CD4-positive, alpha-beta T cell treated with Interleukin-1 beta for 1 hour (primary cell): ENCODE measurements at regions not wholly inside any gene's neighbourhood (a gene's known extent, or its start where the extent isn't known, plus 50 kb on each side); places are given as distances from the start of the nearest gene placed in this dataset.
"Not testable (repeated sequence)": the region's sequence is repeated elsewhere in the genome, so short reads cannot be mapped to it uniquely, and the experiment has no call there.

Source experiments
- DNase-seq, 2 donors: peaks; one replicate each; pipeline ENCODE4 v3.0.0-alpha.2; 2020 to 2022

DNA sequence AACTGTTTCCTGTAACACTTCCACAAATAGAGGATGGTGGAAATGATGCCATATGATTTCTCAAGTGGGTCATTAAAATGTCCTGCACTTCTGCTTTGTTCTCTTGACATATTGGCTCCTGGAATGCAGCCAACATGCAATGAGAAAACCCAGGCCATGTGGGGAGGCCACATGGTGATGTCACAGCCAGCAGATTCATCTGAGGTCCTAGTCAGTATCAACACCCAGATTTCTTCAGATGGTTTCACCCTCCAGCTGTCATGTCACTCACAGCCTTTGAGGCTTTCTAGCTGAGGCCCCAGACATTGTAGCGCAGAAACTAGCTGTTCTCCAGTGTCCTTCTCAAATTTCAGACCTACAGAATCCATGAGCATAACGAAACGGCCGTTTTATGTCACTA lies 102.3 kb upstream of the NUPR2 start:
- DNase-seq, result no peak

DNA sequence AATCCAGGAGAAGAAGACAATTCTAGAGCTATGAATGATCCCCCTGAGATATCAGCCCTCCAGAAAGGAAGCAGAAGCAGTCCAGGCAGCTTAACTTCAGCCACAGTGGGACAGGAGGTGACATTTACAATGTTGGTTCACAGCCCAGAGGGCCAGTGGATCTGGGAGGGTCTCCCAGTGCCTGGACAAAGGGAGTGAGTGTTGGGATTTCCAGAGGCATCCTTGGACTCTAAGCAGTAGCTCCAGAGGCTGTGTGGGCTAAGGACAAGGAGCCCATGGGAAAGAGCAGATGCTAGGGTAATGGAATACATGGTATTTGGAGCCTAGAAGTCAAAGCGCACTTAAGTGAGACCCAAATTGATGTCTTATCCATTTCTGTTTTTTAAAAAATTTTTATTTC lies 97.4 kb upstream of the NUPR2 start:
- no peak for DNase-seq

DNA sequence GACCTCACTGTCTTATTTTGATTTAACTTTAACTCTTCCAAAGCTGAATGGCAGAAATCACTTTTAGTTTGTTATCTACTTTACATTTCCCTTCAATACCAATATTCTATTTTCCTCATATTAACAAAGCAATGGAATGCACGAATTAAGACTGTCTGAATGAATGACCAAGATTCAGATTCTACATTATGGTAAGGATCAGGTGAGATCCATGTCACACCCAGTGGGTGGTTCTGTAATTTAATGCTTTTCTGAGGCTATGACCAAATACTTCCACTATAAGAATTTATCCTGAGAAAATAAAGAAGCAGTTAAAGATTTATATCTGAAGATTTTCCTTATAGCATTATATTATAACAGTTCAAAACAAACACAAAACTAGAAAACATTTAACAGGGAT lies 90.2 kb upstream of the NUPR2 start:
- DNase-seq, result no peak

DNA sequence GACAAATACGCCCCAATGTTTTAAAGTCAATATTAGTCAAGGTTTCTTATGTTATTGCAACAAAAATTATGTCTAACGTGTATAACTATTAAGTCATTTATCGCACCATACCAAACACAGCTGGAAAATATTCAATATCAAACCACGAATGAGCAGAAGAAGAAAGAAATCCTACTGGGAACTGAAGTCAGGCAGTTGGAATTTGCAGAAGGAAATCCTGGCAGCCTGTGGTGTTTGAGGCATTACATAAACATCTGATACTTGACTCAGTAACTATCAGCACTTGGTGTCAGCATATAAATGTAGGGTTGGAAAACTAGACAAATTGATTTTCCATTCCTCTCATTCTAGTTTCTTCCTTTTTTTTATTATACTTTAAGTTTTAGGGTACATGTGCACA lies 83.4 kb upstream of the NUPR2 start:
- DNase-seq, result no peak

DNA sequence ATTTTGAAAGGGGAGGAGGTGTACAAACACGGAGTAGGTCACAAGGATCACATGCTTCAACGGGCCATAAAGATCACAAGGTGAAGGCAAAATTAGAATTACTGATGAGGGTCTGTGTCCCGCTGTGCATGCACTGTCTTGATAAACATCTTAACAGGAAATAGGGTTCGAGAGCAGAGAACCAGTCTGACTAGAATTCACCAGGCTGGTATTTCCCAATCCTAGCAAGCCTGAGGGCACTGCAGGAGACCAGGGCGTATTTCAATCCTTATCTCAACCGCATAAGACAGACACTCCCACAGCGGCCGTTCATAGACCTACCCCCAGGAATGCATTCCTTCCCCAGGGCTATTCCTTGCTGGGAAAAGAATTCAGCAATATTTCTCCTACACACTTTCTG lies 80.0 kb upstream of the NUPR2 start:
- DNase-seq, result not testable (repeated sequence)

DNA sequence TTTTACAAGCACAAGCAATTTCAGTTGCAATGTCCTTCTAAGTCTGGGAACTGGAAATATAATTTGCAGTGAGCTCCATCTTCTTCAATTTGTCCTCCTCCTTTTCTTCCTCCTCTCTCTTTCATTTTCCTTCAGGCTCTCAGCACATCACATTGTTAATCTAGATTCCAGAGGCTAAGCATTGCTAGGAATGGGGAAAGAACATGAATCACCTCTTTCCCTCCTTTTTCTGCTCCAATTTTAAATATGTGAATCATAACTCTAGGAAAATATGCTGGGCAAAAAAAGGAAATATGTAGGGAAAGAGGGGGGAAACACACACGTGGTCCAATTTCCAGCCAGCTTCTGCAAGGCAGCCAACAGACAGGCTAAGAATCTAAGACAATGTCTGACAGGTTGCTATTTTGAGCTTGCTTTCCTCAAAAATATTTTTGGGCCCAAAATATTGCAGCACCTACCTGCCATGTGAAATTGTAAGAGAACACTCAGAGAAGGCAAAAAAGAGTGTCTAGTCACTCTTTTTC lies 72.7 kb upstream of the NUPR2 start:
- no peak for DNase-seq

DNA sequence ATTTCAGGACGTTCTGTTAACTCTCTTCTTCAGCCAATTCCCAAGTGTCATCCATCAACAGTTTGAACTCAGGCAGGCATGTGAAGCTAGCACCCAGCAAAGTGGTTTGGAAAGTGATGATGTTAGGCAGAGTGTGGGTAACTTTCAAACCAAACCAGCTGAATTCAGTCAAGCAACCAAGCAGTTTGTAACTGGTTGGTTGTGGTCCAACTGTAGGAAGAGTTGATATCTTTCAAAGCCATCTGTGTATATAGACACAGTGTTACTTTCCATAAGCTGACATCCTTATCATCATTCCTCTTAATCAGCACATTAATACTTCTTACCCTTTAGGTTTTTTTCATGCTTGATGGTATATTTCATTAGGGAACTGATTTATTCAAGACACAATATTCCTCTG lies 72.2 kb upstream of the NUPR2 start:
- no peak for DNase-seq

DNA sequence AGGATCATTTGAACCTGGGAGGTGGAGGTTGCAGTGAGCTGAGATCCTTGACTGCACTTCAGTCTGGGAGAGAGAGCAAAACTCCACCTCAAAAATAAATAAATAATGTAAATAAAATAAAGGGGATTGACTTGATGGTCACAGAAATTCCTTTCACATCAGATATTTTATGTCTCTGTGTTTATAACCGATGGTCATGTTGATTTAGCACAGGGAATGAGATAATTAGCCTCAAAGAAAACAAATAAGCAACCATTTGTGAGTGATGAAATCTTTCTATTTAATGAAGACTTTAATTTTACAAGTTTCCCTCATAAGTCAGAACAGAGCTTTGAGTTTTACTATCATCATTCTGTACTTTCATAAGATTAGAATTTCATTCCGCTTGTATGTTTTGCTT lies 64.8 kb upstream of the NUPR2 start:
- no peak for DNase-seq

DNA sequence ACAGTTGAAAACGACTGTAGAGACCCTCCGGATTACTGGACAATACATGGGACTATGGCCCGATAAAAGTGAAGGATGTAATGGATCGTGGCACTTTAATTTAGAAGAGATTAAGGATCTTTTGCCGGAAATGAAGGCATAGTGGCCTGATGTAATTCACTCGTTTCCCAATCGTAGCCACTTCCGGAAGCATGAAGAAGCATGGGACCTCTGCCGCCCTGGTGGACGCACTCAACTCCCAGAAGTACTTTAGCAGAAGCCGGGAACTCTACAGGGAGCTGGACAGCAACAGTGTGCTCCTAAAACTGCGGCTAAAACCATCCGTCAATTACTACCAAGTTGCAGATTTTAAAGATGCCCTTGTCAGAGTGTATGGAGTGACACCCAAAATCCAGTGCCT lies 59.6 kb upstream of the NUPR2 start:
- no peak for DNase-seq

DNA sequence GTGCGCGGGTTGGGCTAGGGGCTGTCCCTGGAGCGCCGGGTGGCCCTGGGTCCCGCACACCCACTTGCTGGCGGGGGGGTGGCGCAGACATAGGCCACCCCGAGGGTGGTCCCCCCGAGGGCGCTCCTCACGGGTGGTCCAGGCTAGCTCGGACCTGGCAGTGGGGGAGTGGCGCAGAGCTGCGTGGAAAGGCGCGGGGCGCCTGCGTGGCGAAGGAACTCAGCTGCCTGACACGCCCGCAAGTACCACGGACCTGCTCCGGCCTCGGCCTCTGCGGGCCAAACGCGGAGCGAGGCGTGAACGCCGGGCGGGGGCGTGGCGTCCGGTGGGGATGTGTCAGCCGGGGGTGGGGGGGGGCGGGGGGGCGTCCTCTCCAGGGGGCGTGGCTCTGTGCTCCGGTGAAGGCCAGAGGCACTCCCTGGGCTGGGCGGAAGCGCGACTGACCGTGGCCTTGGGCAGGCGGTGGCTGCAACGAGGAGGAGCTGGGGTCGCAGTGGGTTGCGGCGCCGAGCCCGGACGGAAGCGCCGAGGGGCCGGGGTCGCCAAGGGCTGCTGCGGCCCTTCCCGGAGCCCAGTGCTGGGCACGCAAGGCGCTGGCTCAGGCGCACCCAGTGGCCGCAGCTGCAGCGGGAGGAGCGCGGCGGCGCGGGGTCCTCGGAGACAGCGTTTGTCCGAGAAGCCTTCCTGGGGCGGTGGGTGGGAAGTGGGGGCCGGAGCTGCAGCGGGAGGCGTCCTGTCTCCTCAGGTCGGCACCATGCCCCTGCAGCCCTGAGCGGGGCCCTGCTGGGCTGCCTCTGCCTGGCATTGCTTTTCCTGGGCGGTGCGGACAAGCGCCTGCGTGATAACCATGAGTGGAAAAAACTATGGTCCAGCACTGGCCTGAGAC lies 58.9 kb upstream of the NUPR2 start:
- no peak for DNase-seq

DNA sequence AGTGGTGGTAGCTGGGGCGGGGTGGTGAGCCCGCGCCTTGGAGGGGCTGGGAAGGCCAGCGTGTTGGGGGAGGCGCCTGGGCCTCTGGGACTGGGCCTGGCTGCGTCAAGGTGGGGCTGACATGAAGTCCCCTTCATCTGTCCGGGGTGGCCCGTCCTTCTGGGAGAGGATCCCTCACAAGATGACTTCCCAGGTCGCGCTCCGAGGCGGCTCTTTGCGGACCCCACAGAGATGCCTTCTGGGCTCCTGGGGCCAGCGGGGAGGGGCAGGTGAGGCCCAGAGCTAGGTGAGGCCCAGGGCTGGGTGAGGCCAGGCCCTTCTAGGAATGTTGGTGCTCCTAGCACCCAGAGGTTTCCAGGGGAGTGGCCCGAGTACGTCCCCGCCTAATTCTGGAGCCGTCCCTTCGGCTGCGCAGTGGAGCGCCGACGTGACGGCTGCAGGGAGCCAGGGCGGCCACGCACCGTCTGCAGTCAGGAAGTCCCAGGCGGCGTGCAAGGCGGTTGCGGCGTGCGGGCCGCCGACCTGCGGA lies 58.2 kb upstream of the NUPR2 start:
- DNase-seq, result no peak
